ENCODE measurements at regions not wholly inside any gene's neighbourhood (a gene's known extent, or its start where the extent isn't known, plus 50 kb on each side); places are given as distances from the start of the nearest gene placed in this dataset.

DNA sequence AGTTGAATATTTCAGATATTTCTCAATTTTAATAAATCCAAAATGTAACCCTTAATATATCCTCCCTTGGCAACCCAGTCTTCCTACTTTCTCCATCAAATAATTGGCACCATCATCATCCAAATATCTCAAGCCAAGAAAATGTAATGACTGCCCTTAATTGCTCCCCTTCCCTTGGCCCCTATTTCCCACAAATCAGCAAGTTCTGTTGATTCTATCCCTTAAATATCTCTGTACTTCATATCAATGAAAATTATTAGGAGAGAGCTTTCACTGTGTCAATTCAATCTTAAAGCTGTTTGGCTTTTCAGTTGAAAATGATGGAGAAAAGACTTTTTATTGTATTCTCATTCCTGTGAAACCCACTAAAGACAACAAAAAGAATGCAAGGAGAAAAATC, 349.8 kb downstream of the HINT1 start:
- Mint-ChIP-seq H3K27ac (no peak overlapping the region), H3K36me3 (no peaks in the 10 kb centered on the region), H3K4me1 (no peaks in the 10 kb centered on the region), H3K27me3 (ENCODE audit: low read depth in 2 of 2) (peaks cover 4 to 5% of the 10 kb centered on the region in 2 donors), H3K4me3 (no peak overlapping the region), H3K9me3 (no peaks in the 10 kb centered on the region)
- ATAC-seq (no peak), DNase-seq (no peak)
- Histone ChIP-seq H3K27me3 (ENCODE audit: control insufficient read depth, insufficient read depth, low read length) (no peaks in the 10 kb centered on the region), H3K4me1 (ENCODE audit: control insufficient read depth, insufficient read depth, low read length) (no peaks in the 10 kb centered on the region), H3K27ac (ENCODE audit: low read length) (no peak overlapping the region), H3K9me3 (ENCODE audit: control insufficient read depth, insufficient read depth, low read length) (no peaks in the 10 kb centered on the region), H3K36me3 (ENCODE audit: control insufficient read depth, insufficient read depth, low read length) (no peaks in the 10 kb centered on the region), H3K4me3 (ENCODE audit: low read length) (no peak overlapping the region)
- TF ChIP-seq, protein P1, sequence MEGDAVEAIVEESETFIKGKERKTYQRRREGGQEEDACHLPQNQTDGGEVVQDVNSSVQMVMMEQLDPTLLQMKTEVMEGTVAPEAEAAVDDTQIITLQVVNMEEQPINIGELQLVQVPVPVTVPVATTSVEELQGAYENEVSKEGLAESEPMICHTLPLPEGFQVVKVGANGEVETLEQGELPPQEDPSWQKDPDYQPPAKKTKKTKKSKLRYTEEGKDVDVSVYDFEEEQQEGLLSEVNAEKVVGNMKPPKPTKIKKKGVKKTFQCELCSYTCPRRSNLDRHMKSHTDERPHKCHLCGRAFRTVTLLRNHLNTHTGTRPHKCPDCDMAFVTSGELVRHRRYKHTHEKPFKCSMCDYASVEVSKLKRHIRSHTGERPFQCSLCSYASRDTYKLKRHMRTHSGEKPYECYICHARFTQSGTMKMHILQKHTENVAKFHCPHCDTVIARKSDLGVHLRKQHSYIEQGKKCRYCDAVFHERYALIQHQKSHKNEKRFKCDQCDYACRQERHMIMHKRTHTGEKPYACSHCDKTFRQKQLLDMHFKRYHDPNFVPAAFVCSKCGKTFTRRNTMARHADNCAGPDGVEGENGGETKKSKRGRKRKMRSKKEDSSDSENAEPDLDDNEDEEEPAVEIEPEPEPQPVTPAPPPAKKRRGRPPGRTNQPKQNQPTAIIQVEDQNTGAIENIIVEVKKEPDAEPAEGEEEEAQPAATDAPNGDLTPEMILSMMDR (IDR thresholded peaks at IDR 0.05), result no peak
- intact Hi-C loops (cut with micrococcal nuclease), result no loop called here

DNA sequence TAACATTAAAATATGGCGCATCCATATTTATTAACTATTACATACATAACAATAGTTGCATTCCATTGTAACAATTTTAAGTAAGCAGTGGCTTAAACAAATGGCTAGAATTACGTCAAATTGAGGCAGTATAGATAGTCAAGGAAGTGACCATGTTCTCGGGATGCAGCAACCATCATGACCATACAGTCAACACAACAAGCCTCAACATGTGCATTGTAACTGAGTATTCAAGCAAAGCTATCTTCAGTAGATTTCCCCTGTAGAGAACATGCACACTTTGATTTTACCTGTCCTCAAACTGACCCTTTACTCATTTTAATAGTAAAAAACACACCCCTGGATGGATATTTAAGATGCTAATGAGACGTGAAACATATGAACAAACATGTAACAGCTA, 356.4 kb downstream of the HINT1 start:
- H3K27ac ChIP-seq (ENCODE audit: low read length), result no peak overlapping the region
- intact Hi-C loops (cut with micrococcal nuclease), result no loop called here
- WGBS (ENCODE audit: insufficient coverage), result 87% methylated on average over 3 of the region's 4 CpGs
- Mint-ChIP-seq H3K27ac (no peak overlapping the region), H3K36me3 (no peaks in the 10 kb centered on the region), H3K9me3 (no peaks in the 10 kb centered on the region), H3K27me3 (ENCODE audit: low read depth in 2 of 2) (peaks cover 8 to 10% of the 10 kb centered on the region in 2 donors), H3K4me1 (no peaks in the 10 kb centered on the region), H3K4me3 (no peak overlapping the region)
- DNase-seq (no peak), ATAC-seq (no peak)
- TF ChIP-seq, protein P1 (IDR thresholded peaks at IDR 0.05), result no peak
- H3K9me3 ChIP-seq (ENCODE audit: control insufficient read depth, insufficient read depth, low read length), result no peaks in the 10 kb centered on the region
- no peaks in the 10 kb centered on the region for H3K27me3 ChIP-seq (ENCODE audit: control insufficient read depth, insufficient read depth, low read length)
- H3K36me3 ChIP-seq (ENCODE audit: control insufficient read depth, insufficient read depth, low read length), result no peaks in the 10 kb centered on the region
- H3K4me1 ChIP-seq (ENCODE audit: control insufficient read depth, insufficient read depth, low read length), result no peaks in the 10 kb centered on the region
- no peak overlapping the region for H3K4me3 ChIP-seq (ENCODE audit: low read length)

DNA sequence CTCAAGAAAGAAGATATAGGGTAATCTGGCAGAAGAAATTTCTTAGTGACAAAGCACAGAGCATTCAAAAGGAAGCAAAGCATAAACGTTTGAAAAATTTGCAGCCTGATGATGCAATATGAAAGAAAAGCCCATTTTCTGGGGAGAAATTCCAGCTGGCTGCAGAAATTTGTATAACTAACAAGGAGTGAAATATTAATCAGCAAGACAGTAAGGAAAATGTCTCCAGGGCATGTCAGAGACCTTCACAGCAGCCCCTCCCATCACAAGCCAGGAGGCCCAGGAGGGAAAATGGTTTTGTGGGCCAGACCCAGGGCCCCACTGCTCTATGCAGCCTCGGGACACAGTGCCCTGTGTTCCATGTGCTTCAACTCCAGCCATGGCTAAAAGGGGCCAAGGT, 359.4 kb downstream of the HINT1 start:
- Histone ChIP-seq H3K27me3 (ENCODE audit: control insufficient read depth, insufficient read depth, low read length) (no peaks in the 10 kb centered on the region), H3K9me3 (ENCODE audit: control insufficient read depth, insufficient read depth, low read length) (no peaks in the 10 kb centered on the region), H3K4me3 (ENCODE audit: low read length) (no peak overlapping the region), H3K27ac (ENCODE audit: low read length) (no peak overlapping the region), H3K4me1 (ENCODE audit: control insufficient read depth, insufficient read depth, low read length) (no peaks in the 10 kb centered on the region), H3K36me3 (ENCODE audit: control insufficient read depth, insufficient read depth, low read length) (no peaks in the 10 kb centered on the region)
- Mint-ChIP-seq H3K36me3 (no peaks in the 10 kb centered on the region), H3K4me1 (no peaks in the 10 kb centered on the region), H3K9me3 (peaks cover 6 to 7% of the 10 kb centered on the region in 2 donors), H3K27me3 (ENCODE audit: low read depth in 2 of 2) (peaks cover 10 to 11% of the 10 kb centered on the region in 2 donors), H3K27ac (no peak overlapping the region), H3K4me3 (no peak overlapping the region)
- TF ChIP-seq, protein P1 (IDR thresholded peaks at IDR 0.05), result no peak
- DNase-seq (no peak), ATAC-seq (no peak)
- WGBS (ENCODE audit: insufficient coverage), result 66% methylated on average over 2 of the region's 2 CpGs
- intact Hi-C loops (cut with micrococcal nuclease), result no loop called here

DNA sequence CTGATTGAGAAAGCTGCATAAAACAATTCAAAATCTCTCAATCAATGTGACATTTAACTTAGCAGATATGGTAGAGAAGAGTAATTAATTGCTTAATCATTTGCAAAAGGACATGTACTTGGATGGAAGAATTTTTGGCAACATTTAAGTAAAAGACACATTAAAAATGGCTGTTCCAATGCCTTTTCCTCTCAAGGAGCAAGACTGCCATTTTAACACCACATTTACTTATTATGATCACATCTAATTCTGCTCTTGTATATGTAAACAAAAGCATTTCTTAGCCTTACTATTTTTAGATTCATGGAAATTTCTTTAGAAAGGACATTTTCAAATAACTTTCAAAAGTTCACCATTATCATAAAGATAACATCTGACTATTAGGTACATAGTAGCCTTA, 360.0 kb downstream of the HINT1 start:
- Mint-ChIP-seq H3K36me3 (no peaks in the 10 kb centered on the region), H3K4me1 (no peaks in the 10 kb centered on the region), H3K27ac (no peak overlapping the region), H3K27me3 (ENCODE audit: low read depth in 2 of 2) (peaks cover 4 to 8% of the 10 kb centered on the region in 2 donors), H3K4me3 (no peak overlapping the region), H3K9me3 (peaks cover 6 to 7% of the 10 kb centered on the region in 2 donors)
- intact Hi-C loops (cut with micrococcal nuclease), result no loop called here
- H3K27ac ChIP-seq (ENCODE audit: low read length), result no peak overlapping the region
- TF ChIP-seq, protein P1 (IDR thresholded peaks at IDR 0.05), result no peak
- no peaks in the 10 kb centered on the region for H3K27me3 ChIP-seq (ENCODE audit: control insufficient read depth, insufficient read depth, low read length)
- H3K36me3 ChIP-seq (ENCODE audit: control insufficient read depth, insufficient read depth, low read length), result no peaks in the 10 kb centered on the region
- no peak for DNase-seq
- H3K9me3 ChIP-seq (ENCODE audit: control insufficient read depth, insufficient read depth, low read length), result no peaks in the 10 kb centered on the region
- H3K4me1 ChIP-seq (ENCODE audit: control insufficient read depth, insufficient read depth, low read length), result no peaks in the 10 kb centered on the region
- no peak for ATAC-seq
- no peak overlapping the region for H3K4me3 ChIP-seq (ENCODE audit: low read length)

Measured in natural killer cell (primary cell).